GM12878 (cell line): ENCODE measurements at regions not wholly inside any gene's neighbourhood (a gene's known extent, or its start where the extent isn't known, plus 50 kb on each side); places are given as distances from the start of the nearest gene placed in this dataset.

Source experiments
- ATAC-seq: fragments of 200-7000 bp; cut with Tn5 transposase; 3 replicates; pipeline ENCODE4 v1.9.1; 2020; ENCODE audit warnings: mild to moderate bottlenecking, moderate library complexity
- BruUV-seq: library from RNA; stranded (reverse); fragments of 400-500 nt; replicated peaks from 2 replicates; lab custom pipeline; 2021; lab: Mats Ljungman, UMichigan
- CTCF ChIA-PET: fragments of 300-600 bp; sonication (Branson Sonifier 250); formaldehyde crosslinking; extraction: SDS; loops from one replicate; lab custom pipeline; 2021; ENCODE audit warnings: inconsistent platforms; lab: Yijun Ruan, JAX
- POLR2A ChIA-PET: fragments of 350-600 bp; formaldehyde crosslinking; extraction: SDS; loops from one replicate; lab custom pipeline; 2021; ENCODE audit warnings: inconsistent platforms; lab: Charles Lee
- RAD21 ChIA-PET: fragments of 300-600 bp; sonication (Branson Sonifier 250); formaldehyde crosslinking; loops from one replicate; lab custom pipeline; 2023; ENCODE audit warnings: antibody characterized with exemption; ENCODE audit not compliant: unreplicated experiment; lab: Charles Lee
- SMC1A ChIA-PET: fragments of 300-600 bp; sonication (Branson Sonifier 250); formaldehyde crosslinking; loops from one replicate; lab custom pipeline; 2023; ENCODE audit not compliant: unreplicated experiment, uncharacterized antibody; lab: Charles Lee
- DNase-seq: peaks from one replicate; pipeline ENCODE4 v3.0.0-alpha.2; 2011; ENCODE audit warnings: low read depth, low spot score
- FAIRE-seq: peaks from 3 replicates; lab custom pipeline; 2011; peaks lifted over from hg19 to GRCh38; lab: Jason Lieb, UNC
- H2AFZ ChIP-seq: 2 replicates; pipeline ENCODE4 v1.6.0; 2011; ENCODE audit warnings: low read depth, low read length, control low read depth; ENCODE audit not compliant: control insufficient read depth
- H3K27ac ChIP-seq: 2 replicates; pipeline ENCODE4 v1.5.1; 2011; ENCODE audit warnings: control low read depth; ENCODE audit not compliant: control insufficient read depth, insufficient read depth
- H3K27me3 ChIP-seq, 2 experiments: replicated peaks in 1 of 2; 2 replicates each; pipeline versions ENCODE4 v1.6.0 to v1.6.1; 2011; ENCODE audit warnings: low read length in 1 of 2; ENCODE audit not compliant: control insufficient read depth in 2 of 2, insufficient read depth in 2 of 2
- H3K36me3 ChIP-seq, 2 experiments: 2 replicates each; pipeline ENCODE4 v1.5.1; 2011; ENCODE audit warnings: low read length in 1 of 2; ENCODE audit not compliant: control insufficient read depth in 2 of 2, insufficient read depth in 2 of 2
- H3K4me1 ChIP-seq: 2 replicates; pipeline ENCODE4 v1.6.1; 2011; ENCODE audit warnings: mild to moderate bottlenecking, low read length, moderate library complexity, mixed read lengths; ENCODE audit not compliant: control insufficient read depth, insufficient read depth
- H3K4me2 ChIP-seq: 2 replicates; pipeline ENCODE4 v1.6.0; 2011; ENCODE audit warnings: control low read depth; ENCODE audit not compliant: control insufficient read depth, insufficient read depth
- H3K4me3 ChIP-seq: fragments of 200-600 bp; sonication (generic); 2 replicates; pipeline ENCODE4 v1.5.1; 2016
- H3K79me2 ChIP-seq: 2 replicates; pipeline ENCODE4 v1.6.0; 2011; ENCODE audit warnings: low read length; ENCODE audit not compliant: control insufficient read depth, insufficient read depth
- H3K9ac ChIP-seq: 2 replicates; pipeline ENCODE4 v1.8.0; 2011; ENCODE audit warnings: low read length, control low read depth, mixed read lengths; ENCODE audit not compliant: control insufficient read depth, insufficient read depth
- H3K9me3 ChIP-seq: replicated peaks from 3 replicates; pipeline ENCODE4 v1.5.1; 2011; ENCODE audit warnings: mild to moderate bottlenecking, low read length; ENCODE audit not compliant: control insufficient read depth, insufficient read depth
- H4K20me1 ChIP-seq: 2 replicates; pipeline ENCODE4 v1.6.0; 2011; ENCODE audit not compliant: control insufficient read depth, insufficient read depth
- CBX3 ChIP-seq: fragments of 200-600 bp; sonication (generic); IDR thresholded peaks from 2 replicates; pipeline ENCODE4 v1.6.1; 2016; ENCODE audit warnings: low read depth, borderline replicate concordance
- CBX5 ChIP-seq: sonication (generic); IDR thresholded peaks from 2 replicates; pipeline ENCODE4 v1.6.1; 2016; ENCODE audit warnings: low read depth, moderate library complexity, mild to moderate bottlenecking, inconsistent platforms
- NFYA ChIP-seq: IDR thresholded peaks from 2 replicates; pipeline ENCODE4 v1.6.1; 2011; ENCODE audit warnings: low read depth, mild to moderate bottlenecking, low read length, improper control_type of control experiment, borderline replicate concordance
- POLR2AphosphoS2 ChIP-seq: IDR thresholded peaks from 2 replicates; pipeline ENCODE4 v1.6.1; 2011; ENCODE audit warnings: low read depth, mild to moderate bottlenecking, low read length, improper control_type of control experiment, moderate library complexity
- REST ChIP-seq: IDR thresholded peaks from 2 replicates; pipeline ENCODE4 v1.6.1; 2012; ENCODE audit warnings: mild to moderate bottlenecking, low read depth, low read length
- ZNF274 ChIP-seq: IDR thresholded peaks from one replicate; pipeline ENCODE4 v1.8.0; 2011; ENCODE audit not compliant: insufficient read length, insufficient read depth
- ZZZ3 ChIP-seq: IDR thresholded peaks from 2 replicates; pipeline ENCODE4 v1.6.1; 2011; ENCODE audit warnings: low read depth; ENCODE audit not compliant: control insufficient read depth, insufficient read length
- WGBS: methylation state at CpG from one replicate; pipeline ENCODE4 v1.1.6; 2016; ENCODE audit warnings: low lambda C conversion rate; ENCODE audit not compliant: insufficient replicate concordance, insufficient coverage; ENCODE audit errors: missing lambda C conversion rate; 5-methylcytosine and 5-hydroxymethylcytosine counted together
- in situ Hi-C: fragments of 300-500 bp; cut with MboI; formaldehyde crosslinking; loops from 9 replicates; pipeline ENCODE4 v1.14.3; 2018; ENCODE audit warnings: mixed read lengths
- intact Hi-C: fragments of 100-400 bp; cut with micrococcal nuclease; formaldehyde crosslinking; loops from one replicate; pipeline ENCODE4 v1.14.2; 2022; ENCODE audit not compliant: unreplicated experiment
- TF ChIP-seq, protein P1 (sequence below): IDR thresholded peaks from 2 replicates; pipeline ENCODE4 v1.6.1; 2011; ENCODE audit warnings: borderline replicate concordance, low read depth, mild to moderate bottlenecking, moderate library complexity, low read length; ENCODE audit not compliant: insufficient read depth, poor library complexity, severe bottlenecking
- TF ChIP-seq, protein P2 (sequence below): fragments of 450-650 bp; IDR thresholded peaks from 2 replicates; pipeline ENCODE4 v1.6.1; 2017; ENCODE audit warnings: mild to moderate bottlenecking, moderate library complexity

- Histone ChIP-seq H3K79me2 (no peaks in the 10 kb centered on the region), H4K20me1 (no peaks in the 10 kb centered on the region), H3K27ac (no peak overlapping the region), H3K36me3 (no peaks in the 10 kb centered on the region), H3K9me3 (no peaks in the 10 kb centered on the region), H3K4me2 (no peak overlapping the region), H3K27me3 (no peaks in the 10 kb centered on the region), H2AFZ (no peak overlapping the region), H3K4me1 (no peaks in the 10 kb centered on the region), H3K9ac (no peak overlapping the region), H3K4me3 (no peak overlapping the region)
- TF ChIP-seq ZZZ3 (no peak), CBX3 (no peak), POLR2AphosphoS2 (no peak)
- TF ChIP-seq, protein P1, sequence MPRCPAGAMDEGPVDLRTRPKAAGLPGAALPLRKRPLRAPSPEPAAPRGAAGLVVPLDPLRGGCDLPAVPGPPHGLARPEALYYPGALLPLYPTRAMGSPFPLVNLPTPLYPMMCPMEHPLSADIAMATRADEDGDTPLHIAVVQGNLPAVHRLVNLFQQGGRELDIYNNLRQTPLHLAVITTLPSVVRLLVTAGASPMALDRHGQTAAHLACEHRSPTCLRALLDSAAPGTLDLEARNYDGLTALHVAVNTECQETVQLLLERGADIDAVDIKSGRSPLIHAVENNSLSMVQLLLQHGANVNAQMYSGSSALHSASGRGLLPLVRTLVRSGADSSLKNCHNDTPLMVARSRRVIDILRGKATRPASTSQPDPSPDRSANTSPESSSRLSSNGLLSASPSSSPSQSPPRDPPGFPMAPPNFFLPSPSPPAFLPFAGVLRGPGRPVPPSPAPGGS = no peak
- ChIA-PET RAD21 (no interaction called here), POLR2A (no interaction called here), SMC1A (no interaction called here), CTCF (no interaction called here)
- no peak for FAIRE-seq
- ATAC-seq = no peak
- BruUV-seq = no TSS peak
- intact Hi-C loops (no loop called here), in situ Hi-C loops (no loop called here)
- DNase-seq = no peak
Observed at GRCh38 chr11:43222215-43222614, 89.6 kb upstream of the API5 start.

GRCh38 chr11:43223026-43223425 lies 88.8 kb upstream of the API5 start:
- ChIA-PET RAD21 (no interaction called here), CTCF (interaction anchor here (0.6 kb wide), 1 partner anchor 1603 kb away, joined by 3 read pairs; no protein-coding TSS in a partner anchor), SMC1A (no interaction called here), POLR2A (no interaction called here)
- DNase-seq = no peak
- in situ Hi-C loops (no loop called here), intact Hi-C loops (no loop called here)
- no peak for FAIRE-seq
- Histone ChIP-seq H3K4me2 (no peak overlapping the region), H3K4me1 (no peaks in the 10 kb centered on the region), H4K20me1 (no peaks in the 10 kb centered on the region), H3K27ac (no peak overlapping the region), H3K4me3 (no peak overlapping the region), H2AFZ (no peak overlapping the region), H3K36me3 (no peaks in the 10 kb centered on the region), H3K27me3 (no peaks in the 10 kb centered on the region), H3K79me2 (no peaks in the 10 kb centered on the region), H3K9ac (no peak overlapping the region), H3K9me3 (no peaks in the 10 kb centered on the region)
- 4% methylated on average over 3 of the region's 3 CpGs for WGBS
- BruUV-seq = no TSS peak
- ATAC-seq = no peak
- TF ChIP-seq REST (no peak), CBX5 (no peak), NFYA (no peak), ZNF274 (no peak)
- TF ChIP-seq, protein P2, sequence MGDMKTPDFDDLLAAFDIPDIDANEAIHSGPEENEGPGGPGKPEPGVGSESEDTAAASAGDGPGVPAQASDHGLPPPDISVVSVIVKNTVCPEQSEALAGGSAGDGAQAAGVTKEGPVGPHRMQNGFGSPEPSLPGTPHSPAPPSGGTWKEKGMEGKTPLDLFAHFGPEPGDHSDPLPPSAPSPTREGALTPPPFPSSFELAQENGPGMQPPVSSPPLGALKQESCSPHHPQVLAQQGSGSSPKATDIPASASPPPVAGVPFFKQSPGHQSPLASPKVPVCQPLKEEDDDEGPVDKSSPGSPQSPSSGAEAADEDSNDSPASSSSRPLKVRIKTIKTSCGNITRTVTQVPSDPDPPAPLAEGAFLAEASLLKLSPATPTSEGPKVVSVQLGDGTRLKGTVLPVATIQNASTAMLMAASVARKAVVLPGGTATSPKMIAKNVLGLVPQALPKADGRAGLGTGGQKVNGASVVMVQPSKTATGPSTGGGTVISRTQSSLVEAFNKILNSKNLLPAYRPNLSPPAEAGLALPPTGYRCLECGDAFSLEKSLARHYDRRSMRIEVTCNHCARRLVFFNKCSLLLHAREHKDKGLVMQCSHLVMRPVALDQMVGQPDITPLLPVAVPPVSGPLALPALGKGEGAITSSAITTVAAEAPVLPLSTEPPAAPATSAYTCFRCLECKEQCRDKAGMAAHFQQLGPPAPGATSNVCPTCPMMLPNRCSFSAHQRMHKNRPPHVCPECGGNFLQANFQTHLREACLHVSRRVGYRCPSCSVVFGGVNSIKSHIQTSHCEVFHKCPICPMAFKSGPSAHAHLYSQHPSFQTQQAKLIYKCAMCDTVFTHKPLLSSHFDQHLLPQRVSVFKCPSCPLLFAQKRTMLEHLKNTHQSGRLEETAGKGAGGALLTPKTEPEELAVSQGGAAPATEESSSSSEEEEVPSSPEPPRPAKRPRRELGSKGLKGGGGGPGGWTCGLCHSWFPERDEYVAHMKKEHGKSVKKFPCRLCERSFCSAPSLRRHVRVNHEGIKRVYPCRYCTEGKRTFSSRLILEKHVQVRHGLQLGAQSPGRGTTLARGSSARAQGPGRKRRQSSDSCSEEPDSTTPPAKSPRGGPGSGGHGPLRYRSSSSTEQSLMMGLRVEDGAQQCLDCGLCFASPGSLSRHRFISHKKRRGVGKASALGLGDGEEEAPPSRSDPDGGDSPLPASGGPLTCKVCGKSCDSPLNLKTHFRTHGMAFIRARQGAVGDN = no peak
